Pancreas (tissue), 10 donors: ENCODE measurements at regions not wholly inside any gene's neighbourhood (a gene's known extent, or its start where the extent isn't known, plus 50 kb on each side); places are given as distances from the start of the nearest gene placed in this dataset.

Experiments used
- ATAC-seq, 4 donors: fragments of 200-7000 bp; cut with Tn5 transposase; one replicate each; pipeline versions ENCODE4 v1.8.0 to v1.9.1; 2020; ENCODE audit warnings: mild to moderate bottlenecking in 4 of 4, moderate library complexity in 4 of 4
- DNase-seq, 6 donors: peaks; one replicate each; pipeline ENCODE4 v3.0.0-alpha.2; 2020
- FAIRE-seq: peaks from 2 replicates; lab custom pipeline; 2012; peaks lifted over from hg19 to GRCh38; lab: Jason Lieb, UNC
- H3K27ac ChIP-seq, 4 donors: fragments of 200-600 bp; sonication (generic); 1 replicate in 3 of 4; 2 replicates in 1 of 4; pipeline versions ENCODE4 v1.5.0 to v1.8.0; 2020
- H3K27me3 ChIP-seq, 4 donors: fragments of 200-600 bp; one replicate each; pipeline ENCODE4 v1.8.0; 2021
- H3K36me3 ChIP-seq, 3 donors: fragments of 200-600 bp; sonication (generic) in 1 of 3; one replicate each; pipeline versions ENCODE4 v1.5.0 to v1.8.0; 2020 to 2021
- H3K4me1 ChIP-seq, 3 donors: fragments of 200-600 bp; one replicate each; pipeline ENCODE4 v1.8.0; 2021
- H3K4me3 ChIP-seq, 4 donors: fragments of 200-600 bp; sonication (generic) in 2 of 4; one replicate each; pipeline versions ENCODE4 v1.5.0 to v1.8.0; 2020 to 2021
- H3K9me3 ChIP-seq, 4 donors: fragments of 200-600 bp; one replicate each; pipeline ENCODE4 v1.8.0; 2021
- WGBS, 2 donors: extraction: QIAGEN DNeasy Blood & Tissue Kit; methylation state at CpG; one replicate each; pipeline ENCODE4 v1.1.7; 2013; 5-methylcytosine and 5-hydroxymethylcytosine counted together
- intact Hi-C, 3 donors: fragments of 100-400 bp; cut with DNase I; formaldehyde crosslinking; loops; one replicate each; pipeline versions ENCODE4 v1.11.1 to v1.14.2; 2022
- TF ChIP-seq, protein P1 (sequence below), 4 donors: fragments of 200-600 bp; sonication (generic) in 3 of 4; IDR thresholded peaks; one replicate each; pipeline versions ENCODE4 v1.5.0 to v1.8.0; 2021; ENCODE audit warnings: antibody characterized with exemption in 4 of 4
- donor health status: healthy with polysubstance abuse.
- donor health status: DM: no; HTN: no; CAD: no; lungs with moderate emphysema.
- donor health status: DM: no; HTN: no; CAD: no.
- donor health status: control.
- donor health status: control.
- donor health status: Bipolar disorder and iron deficiency.
- donor health status: DM: yes; HTN: yes; CAD: no.
- donor health status: DM: no; HTN: no; CAD: no.
- donor health status: DM: no; HTN: no; CAD: no.
- donor health status: DM: yes; HTN: yes; CAD: no.

DNA sequence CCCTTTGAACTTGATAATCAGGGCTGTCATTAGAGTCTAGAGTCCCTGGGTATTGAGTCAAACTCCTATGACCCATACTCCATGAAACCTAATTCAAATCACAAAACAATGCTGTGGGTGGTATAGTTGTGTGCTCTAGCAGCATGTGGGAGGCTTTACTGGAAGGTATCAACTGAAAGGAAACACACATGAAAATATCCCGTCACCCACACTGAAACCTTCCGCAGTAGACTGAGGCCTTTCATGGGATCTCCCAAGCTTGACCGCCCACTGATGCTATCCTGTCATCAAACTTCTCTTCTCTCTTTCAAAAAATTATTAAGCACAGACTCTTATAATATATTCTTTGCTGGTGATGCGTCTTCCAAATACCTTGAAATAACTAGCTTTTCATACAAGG, 569.1 kb upstream of the MEF2C start:
- DNase-seq: no peak
- H3K4me3 ChIP-seq: no peak overlapping the region
- H3K36me3 ChIP-seq: no peaks in the 10 kb centered on the region
- intact Hi-C loops: no loop called here
- peaks cover 0 to 7% (median 6%) of the 10 kb centered on the region in 3 donors for H3K4me1 ChIP-seq
- no peak overlapping the region for H3K27ac ChIP-seq
- TF ChIP-seq, protein P1, sequence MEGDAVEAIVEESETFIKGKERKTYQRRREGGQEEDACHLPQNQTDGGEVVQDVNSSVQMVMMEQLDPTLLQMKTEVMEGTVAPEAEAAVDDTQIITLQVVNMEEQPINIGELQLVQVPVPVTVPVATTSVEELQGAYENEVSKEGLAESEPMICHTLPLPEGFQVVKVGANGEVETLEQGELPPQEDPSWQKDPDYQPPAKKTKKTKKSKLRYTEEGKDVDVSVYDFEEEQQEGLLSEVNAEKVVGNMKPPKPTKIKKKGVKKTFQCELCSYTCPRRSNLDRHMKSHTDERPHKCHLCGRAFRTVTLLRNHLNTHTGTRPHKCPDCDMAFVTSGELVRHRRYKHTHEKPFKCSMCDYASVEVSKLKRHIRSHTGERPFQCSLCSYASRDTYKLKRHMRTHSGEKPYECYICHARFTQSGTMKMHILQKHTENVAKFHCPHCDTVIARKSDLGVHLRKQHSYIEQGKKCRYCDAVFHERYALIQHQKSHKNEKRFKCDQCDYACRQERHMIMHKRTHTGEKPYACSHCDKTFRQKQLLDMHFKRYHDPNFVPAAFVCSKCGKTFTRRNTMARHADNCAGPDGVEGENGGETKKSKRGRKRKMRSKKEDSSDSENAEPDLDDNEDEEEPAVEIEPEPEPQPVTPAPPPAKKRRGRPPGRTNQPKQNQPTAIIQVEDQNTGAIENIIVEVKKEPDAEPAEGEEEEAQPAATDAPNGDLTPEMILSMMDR (IDR thresholded peaks at IDR 0.05): no peak
- H3K9me3 ChIP-seq: no peaks in the 10 kb centered on the region
- WGBS, 2 donors: 96 to 98% methylated on average over 4 of the region's 4 CpGs
- no peak for FAIRE-seq
- no peaks in the 10 kb centered on the region for H3K27me3 ChIP-seq
- no peak for ATAC-seq

DNA sequence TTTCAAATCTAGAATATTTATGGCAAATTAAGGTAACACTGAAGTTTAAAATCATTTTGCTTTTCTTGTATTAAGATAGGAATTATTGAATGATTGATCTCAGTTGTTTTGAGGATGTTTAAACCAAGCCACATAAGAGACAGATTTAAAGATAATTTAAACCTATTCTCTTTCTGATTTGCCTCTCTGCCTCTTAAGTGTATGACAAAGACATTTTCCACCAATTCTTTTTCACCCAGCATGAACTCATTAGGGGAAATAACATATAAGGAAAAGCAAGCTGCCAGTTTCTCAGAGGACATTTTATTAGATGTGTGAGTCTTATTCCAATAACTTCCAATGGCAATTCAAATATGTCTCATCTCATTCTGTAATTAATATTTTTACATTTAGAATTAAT, 568.3 kb upstream of the MEF2C start:
- Histone ChIP-seq H3K4me3 (no peak overlapping the region), H3K36me3 (no peaks in the 10 kb centered on the region), H3K27me3 (no peaks in the 10 kb centered on the region), H3K9me3 (no peaks in the 10 kb centered on the region), H3K27ac (no peak overlapping the region), H3K4me1 (peaks cover 0 to 7% (median 6%) of the 10 kb centered on the region in 3 donors)
- no peak for ATAC-seq
- intact Hi-C loops: no loop called here
- FAIRE-seq: no peak
- DNase-seq: no peak
- TF ChIP-seq, protein P1 (IDR thresholded peaks at IDR 0.05): no peak

DNA sequence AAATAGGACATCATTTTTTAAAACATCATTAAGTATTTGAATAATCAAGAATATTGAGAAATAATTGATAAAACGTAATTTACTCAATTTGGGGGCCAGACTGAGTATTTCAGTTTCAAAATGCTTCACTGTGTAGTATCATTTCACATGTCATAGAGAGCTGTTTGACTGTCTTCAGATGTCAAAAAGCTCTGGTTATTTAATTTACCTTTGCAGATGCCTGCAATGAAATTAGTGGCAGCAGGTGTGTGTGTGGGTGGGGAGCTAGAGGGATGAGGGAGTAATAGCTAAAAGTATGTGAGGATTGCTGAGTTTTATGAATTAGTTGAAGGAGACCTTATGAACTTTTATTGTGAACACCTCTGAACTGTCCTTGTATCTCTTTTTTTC, 567.2 kb upstream of the MEF2C start:
- H3K9me3 ChIP-seq: no peaks in the 10 kb centered on the region
- 58 to 69% methylated on average over 1 of the region's 1 CpG for WGBS, 2 donors
- no peaks in the 10 kb centered on the region for H3K36me3 ChIP-seq
- TF ChIP-seq, protein P1 (IDR thresholded peaks at IDR 0.05): no peak
- FAIRE-seq (no peak), ATAC-seq (no peak), DNase-seq (no peak)
- intact Hi-C loops: no loop called here
- no peaks in the 10 kb centered on the region for H3K27me3 ChIP-seq
- H3K4me1 ChIP-seq: peaks cover 0 to 7% (median 6%) of the 10 kb centered on the region in 3 donors
- H3K4me3 ChIP-seq: no peak overlapping the region
- no peak overlapping the region for H3K27ac ChIP-seq

DNA sequence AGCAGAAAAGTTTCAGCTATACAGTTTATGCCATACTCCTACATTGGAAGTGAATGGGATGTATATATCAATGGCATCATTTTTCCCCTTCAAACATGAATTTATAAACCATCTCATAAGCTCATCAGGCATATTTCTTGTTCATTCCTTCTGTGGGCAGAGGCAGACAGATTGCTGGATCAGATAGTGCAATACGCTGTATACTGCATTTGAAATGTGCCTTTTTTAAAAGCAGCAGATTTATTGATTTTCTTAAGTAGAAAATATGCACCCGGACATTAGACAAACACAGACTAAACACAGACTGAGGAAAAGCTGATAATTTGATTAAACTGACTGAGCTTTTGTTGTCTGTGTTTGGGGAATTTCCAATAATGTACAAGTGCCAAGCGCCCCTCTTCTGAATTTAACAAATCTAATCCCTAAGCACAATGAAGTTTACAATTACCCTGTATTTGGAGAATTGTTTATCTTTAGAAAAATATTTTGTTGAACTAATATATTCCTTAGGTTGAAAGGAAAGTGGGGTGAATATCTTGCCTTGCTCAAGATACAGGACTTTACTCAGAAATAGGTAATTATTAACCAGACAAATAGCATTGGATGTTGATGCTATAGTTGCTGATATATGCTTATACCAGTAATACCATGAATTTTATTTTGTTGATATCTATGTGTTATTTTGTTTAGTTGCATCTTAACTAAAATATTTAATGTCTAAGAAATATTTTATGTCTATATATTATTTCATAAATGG, 566.6 kb upstream of the MEF2C start:
- peak; percentile 26 for FAIRE-seq
- intact Hi-C loops: no loop called here

More for the DNA sequence above, 566.6 kb upstream of the MEF2C start:
- Histone ChIP-seq H3K36me3 (no peaks in the 10 kb centered on the region), H3K9me3 (no peaks in the 10 kb centered on the region), H3K4me1 (peaks cover 0 to 7% (median 6%) of the 10 kb centered on the region in 3 donors), H3K27me3 (no peaks in the 10 kb centered on the region), H3K4me3 (no peak overlapping the region), H3K27ac (no peak overlapping the region)
- ATAC-seq (peak in 2 of 4 donors; percentile 28 to 72), DNase-seq (no peak)
- TF ChIP-seq, protein P1 (IDR thresholded peaks at IDR 0.05): no peak
- WGBS, 2 donors: 11 to 13% methylated on average over 3 of the region's 3 CpGs
